ENCODE measurements at regions not wholly inside any gene's neighbourhood (a gene's known extent, or its start where the extent isn't known, plus 50 kb on each side); places are given as distances from the start of the nearest gene placed in this dataset.

- TF ChIP-seq, protein P1, sequence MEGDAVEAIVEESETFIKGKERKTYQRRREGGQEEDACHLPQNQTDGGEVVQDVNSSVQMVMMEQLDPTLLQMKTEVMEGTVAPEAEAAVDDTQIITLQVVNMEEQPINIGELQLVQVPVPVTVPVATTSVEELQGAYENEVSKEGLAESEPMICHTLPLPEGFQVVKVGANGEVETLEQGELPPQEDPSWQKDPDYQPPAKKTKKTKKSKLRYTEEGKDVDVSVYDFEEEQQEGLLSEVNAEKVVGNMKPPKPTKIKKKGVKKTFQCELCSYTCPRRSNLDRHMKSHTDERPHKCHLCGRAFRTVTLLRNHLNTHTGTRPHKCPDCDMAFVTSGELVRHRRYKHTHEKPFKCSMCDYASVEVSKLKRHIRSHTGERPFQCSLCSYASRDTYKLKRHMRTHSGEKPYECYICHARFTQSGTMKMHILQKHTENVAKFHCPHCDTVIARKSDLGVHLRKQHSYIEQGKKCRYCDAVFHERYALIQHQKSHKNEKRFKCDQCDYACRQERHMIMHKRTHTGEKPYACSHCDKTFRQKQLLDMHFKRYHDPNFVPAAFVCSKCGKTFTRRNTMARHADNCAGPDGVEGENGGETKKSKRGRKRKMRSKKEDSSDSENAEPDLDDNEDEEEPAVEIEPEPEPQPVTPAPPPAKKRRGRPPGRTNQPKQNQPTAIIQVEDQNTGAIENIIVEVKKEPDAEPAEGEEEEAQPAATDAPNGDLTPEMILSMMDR (conservative IDR thresholded peaks at IDR 0.05): no peak
- Histone ChIP-seq H3K4me2 (ENCODE audit: insufficient read depth, insufficient read length, low read length) (no peak overlapping the region), H3K23ac (ENCODE audit: insufficient read length, low read depth, low read length) (no peak overlapping the region), H4K20me1 (ENCODE audit: control insufficient read depth, insufficient read depth, insufficient read length) (no peaks in the 10 kb centered on the region), H3K14ac (ENCODE audit: insufficient read depth, low read length) (no peak overlapping the region), H3K79me2 (ENCODE audit: insufficient read depth, low read length) (no peaks in the 10 kb centered on the region), H3K27ac (ENCODE audit: insufficient read length, low read depth, low read length) (no peak overlapping the region), H4K8ac (replicated peaks; ENCODE audit: insufficient read length, low read depth, low read length) (no peak overlapping the region), H3K56ac (ENCODE audit: insufficient read length, low read depth, low read length) (no peak overlapping the region), H2BK120ac (ENCODE audit: low read depth, low read length, poor library complexity, severe bottlenecking) (no peak overlapping the region), H3K27me3 (ENCODE audit: insufficient read depth, low read length) (no peaks in the 10 kb centered on the region; the same call in 1 of the 2 replicates), H2BK12ac (ENCODE audit: insufficient read length, low read depth, low read length) (no peak overlapping the region), H3K4ac (ENCODE audit: low read depth, low read length) (no peak overlapping the region), H3K9me3 (ENCODE audit: control insufficient read depth, low read depth, low read length) (no peaks in the 10 kb centered on the region), H4K91ac (ENCODE audit: insufficient read length, low read depth, low read length) (no peak overlapping the region), H2BK20ac (ENCODE audit: low read depth, low read length, poor library complexity, severe bottlenecking) (no peak overlapping the region), H3K79me1 (ENCODE audit: insufficient read depth, low read depth, low read length, poor library complexity, severe bottlenecking) (no peaks in the 10 kb centered on the region), H3K23me2 (ENCODE audit: insufficient read length, low read depth, low read length, poor library complexity, severe bottlenecking) (no peaks in the 10 kb centered on the region), H3T11ph (ENCODE audit: low read length) (no peak overlapping the region), H2AFZ (ENCODE audit: low read length) (no peak overlapping the region), H2BK5ac (ENCODE audit: insufficient read length, low read length) (no peak overlapping the region), H3K4me1 (ENCODE audit: insufficient read depth, low read length) (no peaks in the 10 kb centered on the region), H4K5ac (ENCODE audit: insufficient read length, low read depth, low read length) (no peak overlapping the region), H3K9ac (ENCODE audit: extremely low read depth, insufficient read length, low read length) (no peak overlapping the region), H2AK5ac (ENCODE audit: insufficient read length, low read length) (no peak overlapping the region), H3K18ac (ENCODE audit: insufficient read length, low read depth, low read length) (no peak overlapping the region), H2BK15ac (ENCODE audit: low read depth, low read length) (no peak overlapping the region)
- 0 out of 2 replicates have a peak, but pooled peaks cover 2% of the 10 kb centered on the region for H3K27me3 Mint-ChIP-seq (ENCODE audit: low read depth)
- DNase-seq: no peak
- H3K4me3 Mint-ChIP-seq: no peak overlapping the region
- no peak overlapping the region for H3K27ac Mint-ChIP-seq
- no peaks in the 10 kb centered on the region for H3K36me3 Mint-ChIP-seq (ENCODE audit: insufficient read depth in 1 of 3, low read depth in 3 of 3)
- no peaks in the 10 kb centered on the region for H3K4me1 Mint-ChIP-seq
- no peaks in the 10 kb centered on the region for H3K9me3 Mint-ChIP-seq
These were observed 157.3 kb downstream of the MBL2 start for GRCh38 chr10:52615331-52615730.
